ENCODE measurements at regions not wholly inside any gene's neighbourhood (a gene's known extent, or its start where the extent isn't known, plus 50 kb on each side); places are given as distances from the start of the nearest gene placed in this dataset.

GRCh38 chr13:53126841-53127245 is 98.2 kb downstream of the OLFM4 start:
- Histone ChIP-seq H3K27ac (no peak overlapping the region), H3K4me1 (ENCODE audit: low read depth) (peaks cover 18% of the 10 kb centered on the region), H3K36me3 (no peaks in the 10 kb centered on the region), H3K4me3 (no peak overlapping the region), H3K9me3 (ENCODE audit: low read depth) (no peaks in the 10 kb centered on the region), H3K27me3 (no peaks in the 10 kb centered on the region)
- DNase-seq (ENCODE audit: low read depth in 1 of 2, low spot score in 1 of 2) = peak in 1 of 2 donors; percentile 68
- no peak for TF ChIP-seq CTCF (IDR thresholded peaks at IDR 0.05; ENCODE audit: low read depth, low read length)

- Histone ChIP-seq H3K27ac (no peak overlapping the region), H3K27me3 (no peaks in the 10 kb centered on the region), H3K4me3 (no peak overlapping the region), H3K36me3 (no peaks in the 10 kb centered on the region), H3K4me1 (ENCODE audit: low read depth) (peaks cover 15% of the 10 kb centered on the region), H3K9me3 (ENCODE audit: low read depth) (no peaks in the 10 kb centered on the region)
- TF ChIP-seq CTCF (IDR thresholded peaks at IDR 0.05; ENCODE audit: low read depth, low read length) = no peak
- no peak for DNase-seq (ENCODE audit: low read depth in 1 of 2, low spot score in 1 of 2)
Measured at GRCh38 chr13:53127373-53127772, 98.8 kb downstream of the OLFM4 start.

- no peak for TF ChIP-seq CTCF (IDR thresholded peaks at IDR 0.05; ENCODE audit: low read depth, low read length)
- no peak for DNase-seq (ENCODE audit: low read depth in 1 of 2, low spot score in 1 of 2)
Measured at GRCh38 chr13:53129864-53130393, 101.3 kb downstream of the OLFM4 start.

GRCh38 chr13:53131361-53131760 is 102.7 kb downstream of the OLFM4 start:
- H3K9me3 ChIP-seq (ENCODE audit: low read depth) = no peaks in the 10 kb centered on the region
- no peaks in the 10 kb centered on the region for H3K36me3 ChIP-seq
- H3K4me1 ChIP-seq (ENCODE audit: low read depth) = no peaks in the 10 kb centered on the region
- no peak overlapping the region for H3K4me3 ChIP-seq
- H3K27me3 ChIP-seq = no peaks in the 10 kb centered on the region
- TF ChIP-seq CTCF (IDR thresholded peaks at IDR 0.05; ENCODE audit: low read depth, low read length) = no peak
- DNase-seq (ENCODE audit: low read depth in 1 of 2, low spot score in 1 of 2) = no peak
- H3K27ac ChIP-seq = no peak overlapping the region

More at GRCh38 chr13:53129864-53130393, 101.3 kb downstream of the OLFM4 start:
- Histone ChIP-seq H3K4me1 (ENCODE audit: low read depth) (no peaks in the 10 kb centered on the region), H3K9me3 (ENCODE audit: low read depth) (no peaks in the 10 kb centered on the region), H3K27ac (no peak overlapping the region), H3K36me3 (no peaks in the 10 kb centered on the region), H3K27me3 (no peaks in the 10 kb centered on the region), H3K4me3 (no peak overlapping the region)

GRCh38 chr13:53135301-53135700 is 106.7 kb downstream of the OLFM4 start:
- Histone ChIP-seq H3K9me3 (ENCODE audit: low read depth) (no peaks in the 10 kb centered on the region), H3K36me3 (no peaks in the 10 kb centered on the region), H3K4me3 (no peak overlapping the region), H3K27ac (no peak overlapping the region), H3K4me1 (ENCODE audit: low read depth) (no peaks in the 10 kb centered on the region), H3K27me3 (no peaks in the 10 kb centered on the region)
- no peak for TF ChIP-seq CTCF (IDR thresholded peaks at IDR 0.05; ENCODE audit: low read depth, low read length)
- DNase-seq (ENCODE audit: low read depth in 1 of 2, low spot score in 1 of 2) = no peak
